Ascending aorta (tissue), 2 donors: ENCODE measurements at regions not wholly inside any gene's neighbourhood (a gene's known extent, or its start where the extent isn't known, plus 50 kb on each side); places are given as distances from the start of the nearest gene placed in this dataset.
"Not testable (repeated sequence)": the region's sequence is repeated elsewhere in the genome, so short reads cannot be mapped to it uniquely, and the experiment has no call there.

Source experiments
- DNase-seq, 2 donors: peaks; one replicate each; pipeline ENCODE4 v3.0.0-alpha.2; 2019; ENCODE audit warnings: low spot score in 2 of 2
- H3K27ac ChIP-seq, 2 donors: fragments of 200-600 bp; sonication (generic); one replicate each; pipeline ENCODE4 v1.5.1; 2016 to 2017; ENCODE audit warnings: mild to moderate bottlenecking in 1 of 2
- H3K27me3 ChIP-seq: fragments of 200-600 bp; sonication (generic); one replicate; pipeline ENCODE4 v1.5.1; 2017
- H3K36me3 ChIP-seq, 2 donors: fragments of 200-600 bp; sonication (generic); one replicate each; pipeline ENCODE4 v1.5.1; 2016
- H3K4me1 ChIP-seq, 2 donors: fragments of 200-600 bp; sonication (generic); one replicate each; pipeline ENCODE4 v1.5.1; 2016 to 2017; ENCODE audit warnings: mild to moderate bottlenecking in 1 of 2
- H3K4me3 ChIP-seq, 2 donors: fragments of 200-600 bp; sonication (generic); one replicate each; pipeline ENCODE4 v1.5.1; 2016 to 2017; ENCODE audit warnings: mild to moderate bottlenecking in 1 of 2
- H3K9me3 ChIP-seq, 2 donors: fragments of 200-600 bp; sonication (generic); one replicate each; pipeline ENCODE4 v1.5.1; 2016
- intact Hi-C: fragments of 100-400 bp; cut with DNase I; formaldehyde crosslinking; loops from one replicate; pipeline ENCODE4 v1.15.1; 2023
- TF ChIP-seq, protein P1 (sequence below), 3 experiments: fragments of 200-600 bp in 2 of 3; fragments of 450-650 bp in 1 of 3; sonication (generic) in 2 of 3; IDR thresholded peaks; one replicate each; pipeline ENCODE4 v1.5.1; 2016 to 2019; ENCODE audit warnings: antibody characterized with exemption in 3 of 3, mild to moderate bottlenecking in 1 of 3, moderate library complexity in 1 of 3

DNA sequence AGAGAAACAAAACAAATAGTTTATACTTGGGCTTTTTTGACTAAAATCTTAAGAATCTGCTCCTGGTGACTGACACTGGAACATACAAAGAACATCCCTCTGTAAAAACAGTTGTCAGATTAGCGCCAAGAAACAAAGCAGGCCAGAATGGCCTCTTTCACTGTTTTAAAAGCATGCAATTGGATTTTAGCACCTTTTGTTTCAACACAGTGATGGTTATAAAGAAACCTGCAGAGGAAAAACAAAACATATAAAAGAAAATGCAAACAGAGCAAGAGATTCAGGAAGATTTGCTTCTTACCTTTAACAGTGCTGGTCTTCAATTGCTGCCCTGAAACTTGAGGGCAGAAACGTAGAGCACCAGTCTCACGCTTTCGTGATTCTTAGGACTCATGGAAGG, 652.2 kb upstream of the KCND2 start:
- TF ChIP-seq, protein P1, sequence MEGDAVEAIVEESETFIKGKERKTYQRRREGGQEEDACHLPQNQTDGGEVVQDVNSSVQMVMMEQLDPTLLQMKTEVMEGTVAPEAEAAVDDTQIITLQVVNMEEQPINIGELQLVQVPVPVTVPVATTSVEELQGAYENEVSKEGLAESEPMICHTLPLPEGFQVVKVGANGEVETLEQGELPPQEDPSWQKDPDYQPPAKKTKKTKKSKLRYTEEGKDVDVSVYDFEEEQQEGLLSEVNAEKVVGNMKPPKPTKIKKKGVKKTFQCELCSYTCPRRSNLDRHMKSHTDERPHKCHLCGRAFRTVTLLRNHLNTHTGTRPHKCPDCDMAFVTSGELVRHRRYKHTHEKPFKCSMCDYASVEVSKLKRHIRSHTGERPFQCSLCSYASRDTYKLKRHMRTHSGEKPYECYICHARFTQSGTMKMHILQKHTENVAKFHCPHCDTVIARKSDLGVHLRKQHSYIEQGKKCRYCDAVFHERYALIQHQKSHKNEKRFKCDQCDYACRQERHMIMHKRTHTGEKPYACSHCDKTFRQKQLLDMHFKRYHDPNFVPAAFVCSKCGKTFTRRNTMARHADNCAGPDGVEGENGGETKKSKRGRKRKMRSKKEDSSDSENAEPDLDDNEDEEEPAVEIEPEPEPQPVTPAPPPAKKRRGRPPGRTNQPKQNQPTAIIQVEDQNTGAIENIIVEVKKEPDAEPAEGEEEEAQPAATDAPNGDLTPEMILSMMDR (IDR thresholded peaks at IDR 0.05) = no peak
- H3K9me3 ChIP-seq = no peaks in the 10 kb centered on the region
- H3K4me3 ChIP-seq = no peak overlapping the region
- no peak overlapping the region for H3K27ac ChIP-seq
- DNase-seq = no peak
- no peaks in the 10 kb centered on the region for H3K4me1 ChIP-seq
- H3K27me3 ChIP-seq = no peaks in the 10 kb centered on the region
- no peaks in the 10 kb centered on the region for H3K36me3 ChIP-seq
- intact Hi-C loops = no loop called here

DNA sequence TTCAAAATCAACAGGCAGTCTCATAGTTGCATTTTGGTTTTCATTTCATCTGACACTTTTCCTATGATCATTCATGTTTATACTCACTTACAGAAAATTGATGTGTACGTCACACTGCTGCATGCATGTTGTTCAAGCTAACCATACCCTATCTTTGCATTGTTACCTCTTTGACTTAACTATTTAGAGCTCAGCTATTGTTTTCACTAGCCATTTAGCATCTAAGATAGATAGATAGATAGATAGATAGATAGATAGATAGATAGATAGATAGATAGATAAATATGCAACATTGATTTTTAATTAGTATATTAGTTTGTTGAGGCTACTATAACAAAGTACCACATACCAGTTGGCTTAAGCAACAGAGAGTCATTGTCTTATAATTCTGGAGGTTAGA, 649.5 kb upstream of the KCND2 start:
- Histone ChIP-seq H3K27ac (no peak overlapping the region), H3K27me3 (no peaks in the 10 kb centered on the region), H3K4me1 (no peaks in the 10 kb centered on the region), H3K9me3 (no peaks in the 10 kb centered on the region), H3K4me3 (no peak overlapping the region), H3K36me3 (no peaks in the 10 kb centered on the region)
- intact Hi-C loops = no loop called here
- DNase-seq = no peak
- TF ChIP-seq, protein P1 (IDR thresholded peaks at IDR 0.05) = no peak

DNA sequence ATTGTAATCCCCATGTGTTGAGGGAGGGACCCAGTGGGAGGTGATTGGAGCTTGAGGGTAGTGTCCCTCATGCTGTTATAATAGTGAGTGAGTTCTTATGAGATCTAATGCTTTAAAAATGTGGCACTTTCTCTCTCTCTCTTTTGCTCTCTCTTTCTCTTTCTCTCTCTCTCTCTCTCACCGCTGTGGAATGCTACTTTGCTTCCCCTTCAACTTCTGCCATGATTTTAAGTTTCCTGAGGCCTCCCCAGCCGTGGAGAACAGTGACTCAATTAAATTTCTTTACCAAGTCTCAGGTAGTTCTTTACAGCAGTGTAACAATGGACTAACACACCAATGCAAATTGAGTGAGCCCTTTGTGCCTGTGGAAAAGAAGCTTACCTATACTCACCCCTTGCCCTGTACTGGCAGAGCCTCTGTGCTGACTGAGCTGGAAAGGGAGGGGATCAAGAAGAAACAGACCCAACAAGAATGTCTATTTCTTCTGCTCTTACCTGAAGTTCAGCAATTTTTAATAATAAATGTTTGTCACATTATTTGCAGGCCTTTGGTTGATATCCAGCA, 642.5 kb upstream of the KCND2 start:
- no peaks in the 10 kb centered on the region for H3K9me3 ChIP-seq
- H3K4me1 ChIP-seq = no peaks in the 10 kb centered on the region
- TF ChIP-seq, protein P1 (IDR thresholded peaks at IDR 0.05) = no peak
- no peak overlapping the region for H3K27ac ChIP-seq
- no peaks in the 10 kb centered on the region for H3K36me3 ChIP-seq
- intact Hi-C loops = no loop called here
- no peak for DNase-seq
- H3K27me3 ChIP-seq = no peaks in the 10 kb centered on the region
- H3K4me3 ChIP-seq = no peak overlapping the region

DNA sequence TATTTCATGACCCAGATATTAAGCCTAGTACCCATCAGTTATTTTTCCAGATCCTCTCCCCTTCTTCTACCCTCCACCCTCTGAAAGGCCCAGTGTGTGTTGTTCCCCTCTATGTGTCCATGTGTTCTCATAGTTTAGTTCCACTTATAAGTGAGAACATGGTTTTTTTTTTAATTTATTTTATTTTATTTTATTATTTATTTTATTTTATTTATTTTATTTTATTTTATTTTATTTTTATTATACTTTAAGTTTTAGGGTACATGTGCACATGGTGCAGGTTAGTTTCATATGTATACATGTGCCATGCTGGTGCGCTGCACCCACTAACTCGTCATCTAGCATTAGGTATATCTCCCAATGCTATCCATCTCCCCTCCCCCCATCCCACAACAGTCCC, 639.2 kb upstream of the KCND2 start:
- H3K27me3 ChIP-seq, intact Hi-C loops, H3K9me3 ChIP-seq, DNase-seq, H3K4me1 ChIP-seq, H3K36me3 ChIP-seq, H3K27ac ChIP-seq, H3K4me3 ChIP-seq: not testable (repeated sequence)

DNA sequence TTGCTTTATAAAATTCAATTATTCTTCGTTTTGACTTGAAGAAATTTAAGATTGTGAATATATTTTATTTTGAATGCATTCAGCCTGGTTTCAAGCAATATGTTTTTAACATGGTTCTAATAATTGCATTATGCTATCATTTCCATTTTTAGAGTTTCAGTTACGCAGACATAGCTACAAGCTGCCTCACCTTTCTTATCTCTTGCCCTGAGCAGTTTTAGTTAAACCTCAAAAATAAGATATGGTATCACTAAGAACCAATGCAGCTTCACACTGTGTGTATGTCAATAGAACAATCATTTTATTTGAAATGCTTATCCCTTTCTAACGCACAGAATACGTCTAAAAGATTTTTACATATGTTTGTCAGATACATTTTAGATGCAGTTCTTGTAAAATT, 632.6 kb upstream of the KCND2 start:
- TF ChIP-seq, protein P1 (IDR thresholded peaks at IDR 0.05) = no peak
- no peak for DNase-seq
- no peak overlapping the region for H3K4me3 ChIP-seq
- H3K9me3 ChIP-seq = no peaks in the 10 kb centered on the region
- no peaks in the 10 kb centered on the region for H3K4me1 ChIP-seq
- intact Hi-C loops = no loop called here
- no peak overlapping the region for H3K27ac ChIP-seq
- H3K36me3 ChIP-seq = no peaks in the 10 kb centered on the region
- no peaks in the 10 kb centered on the region for H3K27me3 ChIP-seq

DNA sequence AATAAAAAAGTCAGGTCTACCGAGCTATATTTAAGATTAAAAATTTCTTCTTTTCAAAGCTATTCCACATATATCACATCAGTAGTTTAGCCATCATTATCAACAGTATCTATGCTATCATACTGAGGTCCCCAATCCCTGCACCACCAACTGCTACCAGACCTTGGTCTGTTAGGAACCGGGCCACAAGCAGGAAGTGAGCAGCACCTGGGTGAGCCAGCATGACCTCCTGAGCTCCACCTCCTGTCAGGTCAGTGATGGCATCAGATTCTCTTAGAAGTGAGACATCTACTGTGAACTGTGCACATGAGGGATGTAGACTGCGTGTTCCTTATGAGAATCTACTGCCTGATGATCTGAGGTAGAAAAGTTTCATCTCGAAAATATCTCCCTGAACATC, 632.1 kb upstream of the KCND2 start:
- Histone ChIP-seq H3K27me3 (no peaks in the 10 kb centered on the region), H3K36me3 (no peaks in the 10 kb centered on the region), H3K9me3 (no peaks in the 10 kb centered on the region), H3K27ac (no peak overlapping the region), H3K4me3 (no peak overlapping the region), H3K4me1 (no peaks in the 10 kb centered on the region)
- DNase-seq = no peak
- TF ChIP-seq, protein P1 (IDR thresholded peaks at IDR 0.05) = no peak
- intact Hi-C loops = no loop called here
